ENCODE measurements at regions not wholly inside any gene's neighbourhood (a gene's known extent, or its start where the extent isn't known, plus 50 kb on each side); places are given as distances from the start of the nearest gene placed in this dataset.
A peak's percentile ranks its signal among the peaks of the same experiment; 100 is the strongest.
"Not testable (repeated sequence)": the region's sequence is repeated elsewhere in the genome, so short reads cannot be mapped to it uniquely, and the experiment has no call there.

DNA sequence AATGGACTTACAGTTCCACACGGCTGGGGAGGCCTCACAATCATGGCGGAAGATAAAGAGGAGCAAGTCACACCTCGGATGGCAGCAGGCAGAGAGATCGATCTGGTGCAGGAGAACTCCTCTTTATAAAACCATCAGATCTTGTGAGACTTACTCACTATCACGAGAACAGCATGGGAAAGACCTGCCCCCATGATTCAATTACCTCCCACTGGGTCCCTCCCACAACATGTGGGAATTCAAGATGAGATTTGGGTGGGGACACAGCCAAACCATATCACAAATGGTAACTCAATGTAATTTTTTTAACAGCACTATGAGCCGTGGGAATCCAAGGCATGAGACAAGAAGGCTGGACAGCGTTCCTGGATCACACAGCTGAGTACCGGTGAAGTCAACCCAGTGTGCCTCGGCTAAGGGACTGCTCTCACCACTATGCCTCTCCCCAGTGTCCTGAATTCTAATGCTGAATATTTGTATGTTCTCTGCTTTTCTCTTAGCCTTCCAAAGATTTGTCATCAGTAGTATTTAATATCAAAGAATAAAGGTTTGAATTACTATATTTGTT, 84.3 kb downstream of the IRS2 start:
- not testable (repeated sequence) for DNase-seq

- peak; percentile 96 for DNase-seq
These were observed 86.2 kb downstream of the IRS2 start for GRCh38 chr13:109700176-109700575.

- no peak for DNase-seq
These were observed 86.7 kb downstream of the IRS2 start for GRCh38 chr13:109699628-109700071.

GRCh38 chr13:109698779-109699178, 87.6 kb downstream of the IRS2 start:
- DNase-seq, result no peak

- DNase-seq, result no peak
These were observed 88.4 kb downstream of the IRS2 start for GRCh38 chr13:109697936-109698335.

- DNase-seq, result no peak
These were observed 90.8 kb downstream of the IRS2 start for GRCh38 chr13:109695402-109696190.

DNA sequence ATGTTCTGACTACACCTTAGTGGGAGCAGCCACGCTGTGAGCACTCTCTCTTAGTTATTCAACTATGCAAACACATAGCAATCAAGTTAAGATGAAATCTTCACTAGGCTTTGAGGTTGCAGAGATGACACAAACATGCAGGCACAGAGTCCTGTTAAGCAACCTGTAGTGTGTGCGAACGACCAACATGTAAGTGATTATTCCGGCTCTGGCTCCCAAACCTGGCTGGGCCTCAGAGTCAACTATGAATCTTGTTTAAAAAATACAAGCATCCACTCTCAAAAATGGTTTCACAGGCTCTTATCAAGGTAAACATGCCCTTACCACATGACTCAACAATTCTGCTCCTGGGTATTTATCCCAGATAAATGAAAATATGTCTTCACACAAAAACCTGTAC, 91.4 kb downstream of the IRS2 start:
- no peak for DNase-seq

- no peak for DNase-seq
These were observed 93.2 kb downstream of the IRS2 start for GRCh38 chr13:109693213-109693612.

DNA sequence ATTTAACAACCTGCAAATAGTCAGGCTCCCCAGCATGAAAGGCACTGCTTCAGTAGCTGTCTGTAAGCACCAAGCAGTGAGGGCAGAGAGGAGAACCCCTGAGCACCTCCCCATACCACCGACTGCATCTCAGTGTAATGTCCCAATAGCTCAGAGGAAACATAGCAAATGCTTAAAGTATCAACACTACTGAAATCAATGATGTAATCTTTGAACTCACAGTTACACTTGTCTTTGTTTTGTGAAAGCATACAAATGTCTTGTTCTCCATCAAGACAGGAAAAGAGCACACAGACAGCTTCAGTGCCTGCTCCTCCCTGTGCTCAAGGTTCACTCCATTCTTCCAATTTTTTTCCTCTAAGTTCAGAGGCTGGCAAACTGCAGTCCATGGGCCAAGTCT, 94.7 kb downstream of the IRS2 start:
- no peak for DNase-seq

GRCh38 chr13:109687559-109688448, 98.6 kb downstream of the IRS2 start:
- no peak for DNase-seq

DNA sequence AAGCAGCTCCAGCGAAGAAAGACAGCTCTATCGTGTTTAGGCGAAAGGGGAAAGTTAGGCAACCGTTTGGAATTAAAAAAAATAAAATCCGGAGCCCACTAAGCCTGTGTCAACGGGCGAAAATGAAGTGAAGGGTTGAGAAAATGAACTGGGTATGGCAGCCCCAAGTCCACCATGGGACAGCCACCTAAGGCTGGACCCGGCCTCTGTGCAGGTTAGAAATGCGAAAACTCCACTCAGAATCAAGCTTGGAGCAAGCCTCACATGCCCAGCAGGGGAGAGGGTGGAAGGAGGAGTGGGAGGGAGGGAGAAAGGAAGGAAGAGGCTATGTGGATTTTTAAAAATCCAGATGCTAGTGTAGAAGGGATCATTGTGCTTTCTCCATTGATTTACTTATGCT, 101.2 kb downstream of the IRS2 start:
- DNase-seq, result no peak

DNA sequence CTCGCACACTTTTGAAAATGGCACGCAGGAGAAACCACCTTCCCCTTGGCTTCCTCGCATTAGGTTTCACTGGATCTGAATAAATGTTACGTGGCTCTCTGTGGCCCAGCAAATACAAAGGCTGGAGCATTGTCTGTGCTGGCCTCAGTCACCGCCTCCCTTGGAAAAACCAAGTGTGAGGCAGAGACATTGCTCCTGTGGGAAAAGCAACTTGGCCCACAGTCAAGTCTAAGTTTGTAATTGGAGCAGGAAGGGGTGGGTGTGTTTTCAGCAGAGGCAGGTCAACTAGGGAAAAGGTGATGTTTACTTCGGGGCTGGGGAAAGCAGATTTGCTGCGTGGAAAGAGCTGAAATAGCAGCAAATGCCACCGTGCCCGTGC, 101.6 kb downstream of the IRS2 start:
- peak; percentile 90 for DNase-seq

GRCh38 chr13:109684084-109684823, 102.1 kb downstream of the IRS2 start:
- DNase-seq, result no peak

- DNase-seq, result no peak
These were observed 103.7 kb downstream of the IRS2 start for GRCh38 chr13:109682534-109683244.

- no peak for DNase-seq
These were observed 105.5 kb downstream of the IRS2 start for GRCh38 chr13:109680930-109681329.

DNA sequence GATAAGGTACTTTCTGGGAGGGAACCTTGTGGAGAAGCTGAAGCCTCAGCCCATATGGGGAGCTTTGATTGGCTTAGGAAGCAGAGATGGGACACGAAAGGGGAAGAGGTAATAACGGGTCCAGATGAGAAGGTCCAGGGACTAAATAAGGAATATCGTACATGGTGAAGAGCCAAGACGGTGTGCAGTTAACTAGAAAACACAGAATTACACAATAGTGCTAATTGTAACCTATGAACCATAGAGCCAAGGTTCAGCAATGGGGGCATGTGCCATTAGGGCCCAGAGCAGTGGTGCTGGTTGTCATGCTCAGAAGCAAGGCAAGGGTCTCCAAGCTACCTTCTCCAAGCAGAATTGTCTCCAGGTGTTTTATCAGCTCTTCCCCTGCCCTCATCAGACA, 106.1 kb downstream of the IRS2 start:
- DNase-seq, result no peak

DNA sequence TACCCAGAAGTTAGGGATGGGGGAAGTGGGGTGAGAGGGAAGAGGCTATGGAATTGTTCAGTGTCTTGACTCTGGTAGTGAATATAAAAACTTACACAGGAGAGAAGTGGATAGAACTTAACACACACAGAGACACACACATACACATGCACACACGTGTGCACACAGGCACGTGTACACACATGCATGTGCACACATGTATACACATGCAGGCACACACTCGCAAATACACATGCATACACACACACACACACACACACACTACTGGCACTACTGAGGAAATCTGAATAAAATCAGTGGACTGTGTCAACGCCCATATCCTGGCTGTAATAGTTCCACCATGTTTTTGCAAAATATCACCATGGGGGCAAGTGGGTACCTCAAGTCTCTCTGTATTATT, 107.9 kb downstream of the IRS2 start:
- no peak for DNase-seq

DNA sequence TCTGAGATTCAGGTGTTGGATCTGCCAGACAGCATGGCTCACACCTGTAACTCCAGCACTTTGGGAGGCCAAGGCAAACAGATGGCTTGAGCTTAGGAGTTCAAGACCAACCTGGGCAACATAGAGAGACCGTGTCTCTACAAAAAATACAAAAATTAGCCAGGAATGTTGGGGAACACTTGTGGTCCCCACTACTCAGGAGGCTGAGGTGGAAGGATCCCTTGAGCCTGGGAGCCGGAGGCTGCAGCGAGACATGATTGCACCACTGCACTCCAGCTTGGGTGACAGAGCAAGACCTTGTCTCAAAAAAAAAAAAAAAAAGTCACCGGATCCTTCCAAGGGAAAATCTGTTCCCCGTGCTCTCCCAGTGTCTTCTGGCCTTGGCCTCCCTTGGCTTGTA, 109.2 kb downstream of the IRS2 start:
- DNase-seq, result no peak

- DNase-seq, result no peak
These were observed 112.9 kb downstream of the IRS2 start for GRCh38 chr13:109673477-109673876.

GRCh38 chr13:109672545-109672944, 113.8 kb downstream of the IRS2 start:
- DNase-seq, result no peak

GRCh38 chr13:109671919-109672318, 114.5 kb downstream of the IRS2 start:
- DNase-seq, result no peak

DNA sequence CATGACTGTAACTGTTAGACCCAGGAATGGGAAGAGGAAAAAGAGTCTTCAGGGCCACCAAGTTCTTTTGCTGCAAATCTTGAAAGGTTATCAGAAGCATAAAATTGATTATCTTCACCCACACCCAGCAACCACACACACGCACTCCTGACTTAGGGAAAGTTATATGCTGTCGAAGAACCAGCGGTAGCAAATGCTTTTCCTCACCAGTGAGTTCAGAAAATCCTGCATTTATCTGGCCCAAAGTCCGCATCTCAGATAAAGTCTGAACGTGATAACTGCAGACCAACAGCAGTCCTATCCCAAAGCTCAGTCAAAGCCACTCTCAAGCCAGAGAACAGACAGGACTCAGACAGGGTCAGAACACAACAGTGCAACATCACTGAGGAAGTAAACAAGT, 115.6 kb downstream of the IRS2 start:
- DNase-seq, result no peak

All from NCI-H1105 treated with DMSO at 0.1 percent for 48 hours (cell line).